IMR-90 (cell line): ENCODE measurements at regions not wholly inside any gene's neighbourhood (a gene's known extent, or its start where the extent isn't known, plus 50 kb on each side); places are given as distances from the start of the nearest gene placed in this dataset.

ENCODE experiments used
- ATAC-seq: fragments of 200-7000 bp; cut with Tn5 transposase; 2 replicates; pipeline ENCODE4 v1.9.1; 2020; ENCODE audit warnings: low read depth, mild to moderate bottlenecking, moderate library complexity
- BruUV-seq: library from RNA; stranded (reverse); fragments of 400-500 nt; replicated peaks from 2 replicates; lab custom pipeline; 2021; lab: Mats Ljungman, UMichigan
- CTCF ChIA-PET: fragments of 300-600 bp; formaldehyde crosslinking; extraction: SDS; loops from one replicate; lab custom pipeline; 2021; ENCODE audit warnings: antibody characterized with exemption; lab: Yijun Ruan, JAX
- POLR2A ChIA-PET: fragments of 300-600 bp; sonication (Branson Sonifier 250); formaldehyde crosslinking; loops from one replicate; lab custom pipeline; 2022; ENCODE audit warnings: antibody characterized with exemption; ENCODE audit not compliant: unreplicated experiment; lab: Charles Lee
- DNase-seq: peaks from one replicate; pipeline ENCODE4 v3.0.0; 2013
- H2AFZ ChIP-seq: replicated peaks from 2 replicates; pipeline ENCODE3; 2013; ENCODE audit warnings: low read length, mild to moderate bottlenecking; ENCODE audit not compliant: poor library complexity
- H2AK5ac ChIP-seq: 2 replicates; pipeline ENCODE4 v1.6.1; 2013; ENCODE audit warnings: low read depth, low read length, inconsistent platforms
- H2AK9ac ChIP-seq: replicated peaks from 2 replicates; pipeline ENCODE3; 2013; ENCODE audit warnings: mild to moderate bottlenecking, low read depth, low read length, moderate library complexity; ENCODE audit not compliant: poor library complexity
- H2BK120ac ChIP-seq: 2 replicates; pipeline ENCODE4 v1.6.1; 2013; ENCODE audit warnings: low read depth, low read length, inconsistent platforms
- H2BK15ac ChIP-seq: 3 replicates; pipeline ENCODE4 v1.6.1; 2013; ENCODE audit warnings: low read depth, low read length, inconsistent platforms
- H2BK20ac ChIP-seq: 2 replicates; pipeline ENCODE4 v1.6.1; 2013; ENCODE audit warnings: low read depth, mild to moderate bottlenecking, inconsistent platforms, low read length, moderate library complexity
- H2BK5ac ChIP-seq: 2 replicates; pipeline ENCODE4 v1.6.1; 2013; ENCODE audit warnings: mild to moderate bottlenecking, low read depth, low read length, inconsistent platforms; ENCODE audit not compliant: poor library complexity, severe bottlenecking
- H3K14ac ChIP-seq: replicated peaks from 2 replicates; pipeline ENCODE4 v1.6.1; 2013; ENCODE audit warnings: low read depth, low read length, inconsistent platforms
- H3K18ac ChIP-seq: 2 replicates; pipeline ENCODE4 v1.6.1; 2013; ENCODE audit warnings: low read depth, low read length, control low read depth
- H3K23ac ChIP-seq: 2 replicates; pipeline ENCODE4 v1.6.1; 2013; ENCODE audit warnings: low read depth, low read length, inconsistent platforms
- H3K27ac ChIP-seq: 2 replicates; pipeline ENCODE4 v1.5.1; 2013; ENCODE audit warnings: mild to moderate bottlenecking, control low read depth, low read length; ENCODE audit not compliant: insufficient read depth
- H3K27me3 ChIP-seq: 2 replicates; pipeline ENCODE4 v1.6.1; 2013; ENCODE audit warnings: low read length; ENCODE audit not compliant: control insufficient read depth, insufficient read depth
- H3K36me3 ChIP-seq: 2 replicates; pipeline ENCODE4 v1.6.1; 2013; ENCODE audit warnings: low read length, mixed read lengths; ENCODE audit not compliant: control insufficient read depth, insufficient read depth
- H3K4ac ChIP-seq: 2 replicates; pipeline ENCODE4 v1.6.1; 2013; ENCODE audit warnings: low read depth, low read length, inconsistent platforms
- H3K4me1 ChIP-seq: 2 replicates; pipeline ENCODE4 v1.6.1; 2013; ENCODE audit warnings: low read length, mixed read lengths; ENCODE audit not compliant: control insufficient read depth, insufficient read depth
- H3K4me2 ChIP-seq: 2 replicates; pipeline ENCODE4 v1.6.1; 2013; ENCODE audit warnings: low read depth, mild to moderate bottlenecking, control low read depth, low read length, moderate library complexity
- H3K4me3 ChIP-seq: 2 replicates; pipeline ENCODE4 v1.5.1; 2013; ENCODE audit warnings: low read depth, mild to moderate bottlenecking, control low read depth, low read length, moderate library complexity; ENCODE audit not compliant: insufficient read depth
- H3K56ac ChIP-seq: 2 replicates; pipeline ENCODE4 v1.6.1; 2013; ENCODE audit warnings: low read length, inconsistent platforms; ENCODE audit not compliant: insufficient read depth; ENCODE audit errors: extremely low read depth
- H3K79me1 ChIP-seq, 2 experiments: 2 replicates each; pipeline ENCODE4 v1.6.1; 2013; ENCODE audit warnings: low read length in 2 of 2, inconsistent platforms in 1 of 2, low read depth in 1 of 2
- H3K9ac ChIP-seq: 2 replicates; pipeline ENCODE4 v1.6.1; 2013; ENCODE audit warnings: low read depth, low read length, control low read depth
- H3K9me1 ChIP-seq: 2 replicates; pipeline ENCODE4 v1.6.1; 2013; ENCODE audit warnings: low read length, inconsistent platforms; ENCODE audit not compliant: insufficient read depth
- H3K9me3 ChIP-seq: 2 replicates; pipeline ENCODE4 v1.6.1; 2013; ENCODE audit warnings: low read length; ENCODE audit not compliant: control insufficient read depth, insufficient read depth
- H4K20me1 ChIP-seq: 2 replicates; pipeline ENCODE4 v1.6.1; 2013; ENCODE audit warnings: low read length, inconsistent platforms; ENCODE audit not compliant: insufficient read depth
- H4K5ac ChIP-seq: 2 replicates; pipeline ENCODE4 v1.6.1; 2013; ENCODE audit warnings: mild to moderate bottlenecking, low read depth, low read length, control low read depth
- H4K8ac ChIP-seq, 2 experiments: 2 replicates each; pipeline ENCODE4 v1.6.1; 2013; ENCODE audit warnings: low read depth in 2 of 2, low read length in 2 of 2, control low read depth in 1 of 2, inconsistent platforms in 1 of 2
- H4K91ac ChIP-seq: 2 replicates; pipeline ENCODE4 v1.6.1; 2013; ENCODE audit warnings: low read depth, low read length, inconsistent platforms; ENCODE audit not compliant: insufficient read depth
- CHD1 ChIP-seq: IDR thresholded peaks from 2 replicates; pipeline ENCODE4 v1.6.1; 2012; ENCODE audit warnings: low read depth, low read length, improper control_type of control experiment
- FOS ChIP-seq: fragments of 150-350 bp; IDR thresholded peaks from 2 replicates; pipeline ENCODE4 v1.6.1; 2016; ENCODE audit warnings: low read depth, low read length
- MXI1 ChIP-seq: IDR thresholded peaks from 2 replicates; pipeline ENCODE4 v1.6.1; 2012; ENCODE audit warnings: low read depth, mild to moderate bottlenecking, low read length, moderate library complexity, borderline replicate concordance
- RAD21 ChIP-seq: IDR thresholded peaks from 2 replicates; pipeline ENCODE4 v1.6.1; 2012; ENCODE audit warnings: low read length, improper control_type of control experiment
- WGBS, 2 experiments: methylation state at CpG; one replicate each; pipeline versions ENCODE4 v1.1.5 to v1.1.7; 2013; ENCODE audit warnings: missing lambda C conversion rate in 2 of 2; ENCODE audit not compliant: insufficient read length in 1 of 2; ENCODE audit errors: extremely low coverage in 2 of 2; 5-methylcytosine and 5-hydroxymethylcytosine counted together
- dilution Hi-C: fragments of 300-500 bp; cut with HindIII; formaldehyde crosslinking; loops from one replicate; pipeline ENCODE4 v1.14.3; 2018; ENCODE audit warnings: low sequenced_read_pairs; ENCODE audit not compliant: unreplicated experiment
- in situ Hi-C: fragments of 300-500 bp; cut with MboI; formaldehyde crosslinking; loops from 3 replicates; pipeline ENCODE4 v1.14.3; 2019; ENCODE audit warnings: low sequenced_read_pairs, inconsistent platforms, mixed read lengths
- intact Hi-C: fragments of 100-400 bp; cut with micrococcal nuclease; formaldehyde crosslinking; loops from 2 replicates; pipeline ENCODE4 v1.10.0; 2022
- TF ChIP-seq, protein P1 (sequence below): fragments of 150-350 bp; IDR thresholded peaks from 2 replicates; pipeline ENCODE4 v1.6.1; 2017; ENCODE audit warnings: mild to moderate bottlenecking, antibody characterized with exemption, low read length, low read depth
- TF ChIP-seq, protein P2 (sequence below): conservative IDR thresholded peaks from 2 replicates; pipeline ENCODE4 v1.5.1; 2012; ENCODE audit warnings: mild to moderate bottlenecking, low read depth, low read length, improper control_type of control experiment

DNA sequence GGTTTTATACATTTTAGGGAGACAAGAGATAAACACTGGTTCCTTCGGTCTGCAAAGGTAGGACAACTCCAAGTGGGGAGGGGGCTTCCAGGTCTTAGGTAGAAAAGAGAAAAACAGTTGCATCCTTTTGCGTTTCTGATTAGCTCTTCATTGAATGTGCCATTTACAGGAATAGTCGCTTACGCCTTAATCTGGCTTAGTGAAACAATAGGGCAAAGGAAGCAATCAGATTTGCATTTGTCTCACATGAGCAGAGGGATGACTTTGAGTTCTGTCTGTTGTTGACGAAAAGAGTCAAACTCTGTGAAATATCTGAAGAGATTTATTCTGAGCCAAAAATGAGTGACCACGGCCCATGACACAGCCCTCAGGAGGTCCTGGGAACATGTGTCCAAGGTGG lies 166.0 kb upstream of the ATP10A start:
- no peak overlapping the region for H2BK15ac ChIP-seq
- no peak overlapping the region for H3K18ac ChIP-seq
- no peaks in the 10 kb centered on the region for H4K20me1 ChIP-seq
- peaks cover 4% of the 10 kb centered on the region for H3K27me3 ChIP-seq
- H2AK5ac ChIP-seq, result no peak overlapping the region
- DNase-seq (no peak), ATAC-seq (no peak)
- no TSS peak for BruUV-seq
- H3K4me2 ChIP-seq, result no peak overlapping the region
- H2AFZ ChIP-seq, result no peak overlapping the region
- no peak overlapping the region for H2BK20ac ChIP-seq
- no peak overlapping the region for H2AK9ac ChIP-seq
- H4K8ac ChIP-seq, result no peak overlapping the region
- 44% methylated on average over 3 of the region's 6 CpGs; no CpG with 5 or more reads in 1 of the 2 experiments for WGBS, 2 experiments
- no peak overlapping the region for H4K5ac ChIP-seq
- H3K9ac ChIP-seq, result no peak overlapping the region
- ChIA-PET CTCF (no interaction called here), POLR2A (no interaction called here)
- H2BK5ac ChIP-seq, result no peak overlapping the region
- H3K4me3 ChIP-seq, result no peak overlapping the region
- no peak overlapping the region for H3K4ac ChIP-seq
- no peaks in the 10 kb centered on the region for H3K36me3 ChIP-seq
- intact Hi-C loops (no loop called here), dilution Hi-C loops (no loop called here), in situ Hi-C loops (loop anchor here (25.0 kb wide), 1 partner anchor 233 kb away; no protein-coding TSS in a partner anchor)
- TF ChIP-seq MXI1 (no peak), RAD21 (no peak), FOS (no peak), CHD1 (no peak)
- TF ChIP-seq, protein P1, sequence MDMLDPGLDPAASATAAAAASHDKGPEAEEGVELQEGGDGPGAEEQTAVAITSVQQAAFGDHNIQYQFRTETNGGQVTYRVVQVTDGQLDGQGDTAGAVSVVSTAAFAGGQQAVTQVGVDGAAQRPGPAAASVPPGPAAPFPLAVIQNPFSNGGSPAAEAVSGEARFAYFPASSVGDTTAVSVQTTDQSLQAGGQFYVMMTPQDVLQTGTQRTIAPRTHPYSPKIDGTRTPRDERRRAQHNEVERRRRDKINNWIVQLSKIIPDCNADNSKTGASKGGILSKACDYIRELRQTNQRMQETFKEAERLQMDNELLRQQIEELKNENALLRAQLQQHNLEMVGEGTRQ, result no peak
- TF ChIP-seq, protein P2, sequence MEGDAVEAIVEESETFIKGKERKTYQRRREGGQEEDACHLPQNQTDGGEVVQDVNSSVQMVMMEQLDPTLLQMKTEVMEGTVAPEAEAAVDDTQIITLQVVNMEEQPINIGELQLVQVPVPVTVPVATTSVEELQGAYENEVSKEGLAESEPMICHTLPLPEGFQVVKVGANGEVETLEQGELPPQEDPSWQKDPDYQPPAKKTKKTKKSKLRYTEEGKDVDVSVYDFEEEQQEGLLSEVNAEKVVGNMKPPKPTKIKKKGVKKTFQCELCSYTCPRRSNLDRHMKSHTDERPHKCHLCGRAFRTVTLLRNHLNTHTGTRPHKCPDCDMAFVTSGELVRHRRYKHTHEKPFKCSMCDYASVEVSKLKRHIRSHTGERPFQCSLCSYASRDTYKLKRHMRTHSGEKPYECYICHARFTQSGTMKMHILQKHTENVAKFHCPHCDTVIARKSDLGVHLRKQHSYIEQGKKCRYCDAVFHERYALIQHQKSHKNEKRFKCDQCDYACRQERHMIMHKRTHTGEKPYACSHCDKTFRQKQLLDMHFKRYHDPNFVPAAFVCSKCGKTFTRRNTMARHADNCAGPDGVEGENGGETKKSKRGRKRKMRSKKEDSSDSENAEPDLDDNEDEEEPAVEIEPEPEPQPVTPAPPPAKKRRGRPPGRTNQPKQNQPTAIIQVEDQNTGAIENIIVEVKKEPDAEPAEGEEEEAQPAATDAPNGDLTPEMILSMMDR, result no peak
- peaks cover under 1% of the 10 kb centered on the region; the same call in 1 of the 2 replicates for H3K9me1 ChIP-seq
- no peak overlapping the region for H3K56ac ChIP-seq
- no peak overlapping the region for H3K23ac ChIP-seq
- H3K9me3 ChIP-seq, result no peaks in the 10 kb centered on the region
- no peak overlapping the region for H2BK120ac ChIP-seq
- H4K91ac ChIP-seq, result no peak overlapping the region
- no peak overlapping the region for H3K27ac ChIP-seq
- H3K4me1 ChIP-seq, result no peaks in the 10 kb centered on the region
- no peaks in the 10 kb centered on the region for H3K79me1 ChIP-seq
- H3K14ac ChIP-seq, result no peak overlapping the region
